Thyroid gland (tissue), 4 donors: ENCODE measurements at regions not wholly inside any gene's neighbourhood (a gene's known extent, or its start where the extent isn't known, plus 50 kb on each side); places are given as distances from the start of the nearest gene placed in this dataset.

Experiments
- POLR2A ChIP-seq, 2 donors: fragments of 450-650 bp; IDR thresholded peaks; one replicate each; pipeline ENCODE4 v1.6.1; 2017; ENCODE audit warnings: antibody characterized with exemption in 2 of 2, mild to moderate bottlenecking in 2 of 2, moderate library complexity in 1 of 2
- TF ChIP-seq, protein P1 (sequence below), 6 experiments: fragments of 200-600 bp in 3 of 6; fragments of 450-650 bp in 3 of 6; sonication (generic) in 3 of 6; IDR thresholded peaks; one replicate each; pipeline ENCODE4 v1.5.1; 2016 to 2019; ENCODE audit warnings: antibody characterized with exemption in 6 of 6, mild to moderate bottlenecking in 2 of 6, inconsistent platforms in 1 of 6, moderate library complexity in 1 of 6

DNA sequence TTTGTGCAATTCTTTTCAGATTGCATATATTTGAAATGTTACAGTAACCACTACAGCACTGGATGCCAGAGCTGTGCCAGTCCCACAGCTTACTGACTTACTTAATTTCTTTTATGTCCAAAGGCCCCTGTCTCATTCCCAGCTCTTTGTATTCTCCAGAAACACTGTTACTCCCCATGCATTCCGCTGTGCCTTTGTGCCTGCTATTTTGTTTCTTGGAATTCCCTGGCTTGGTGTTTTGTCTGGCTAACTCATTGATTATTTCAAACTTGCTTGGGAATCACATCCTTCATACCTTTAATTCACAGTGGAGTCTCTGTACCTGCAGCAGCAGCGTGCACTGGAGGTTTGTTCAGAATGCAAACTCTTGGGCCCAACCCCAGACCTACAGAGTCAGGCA is 601.9 kb upstream of the DDX18 start:
- TF ChIP-seq, protein P1, sequence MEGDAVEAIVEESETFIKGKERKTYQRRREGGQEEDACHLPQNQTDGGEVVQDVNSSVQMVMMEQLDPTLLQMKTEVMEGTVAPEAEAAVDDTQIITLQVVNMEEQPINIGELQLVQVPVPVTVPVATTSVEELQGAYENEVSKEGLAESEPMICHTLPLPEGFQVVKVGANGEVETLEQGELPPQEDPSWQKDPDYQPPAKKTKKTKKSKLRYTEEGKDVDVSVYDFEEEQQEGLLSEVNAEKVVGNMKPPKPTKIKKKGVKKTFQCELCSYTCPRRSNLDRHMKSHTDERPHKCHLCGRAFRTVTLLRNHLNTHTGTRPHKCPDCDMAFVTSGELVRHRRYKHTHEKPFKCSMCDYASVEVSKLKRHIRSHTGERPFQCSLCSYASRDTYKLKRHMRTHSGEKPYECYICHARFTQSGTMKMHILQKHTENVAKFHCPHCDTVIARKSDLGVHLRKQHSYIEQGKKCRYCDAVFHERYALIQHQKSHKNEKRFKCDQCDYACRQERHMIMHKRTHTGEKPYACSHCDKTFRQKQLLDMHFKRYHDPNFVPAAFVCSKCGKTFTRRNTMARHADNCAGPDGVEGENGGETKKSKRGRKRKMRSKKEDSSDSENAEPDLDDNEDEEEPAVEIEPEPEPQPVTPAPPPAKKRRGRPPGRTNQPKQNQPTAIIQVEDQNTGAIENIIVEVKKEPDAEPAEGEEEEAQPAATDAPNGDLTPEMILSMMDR (IDR thresholded peaks at IDR 0.05) = no peak
- no peak for TF ChIP-seq POLR2A (IDR thresholded peaks at IDR 0.05)
